ENCODE measurements at regions not wholly inside any gene's neighbourhood (a gene's known extent, or its start where the extent isn't known, plus 50 kb on each side); places are given as distances from the start of the nearest gene placed in this dataset.

DNA sequence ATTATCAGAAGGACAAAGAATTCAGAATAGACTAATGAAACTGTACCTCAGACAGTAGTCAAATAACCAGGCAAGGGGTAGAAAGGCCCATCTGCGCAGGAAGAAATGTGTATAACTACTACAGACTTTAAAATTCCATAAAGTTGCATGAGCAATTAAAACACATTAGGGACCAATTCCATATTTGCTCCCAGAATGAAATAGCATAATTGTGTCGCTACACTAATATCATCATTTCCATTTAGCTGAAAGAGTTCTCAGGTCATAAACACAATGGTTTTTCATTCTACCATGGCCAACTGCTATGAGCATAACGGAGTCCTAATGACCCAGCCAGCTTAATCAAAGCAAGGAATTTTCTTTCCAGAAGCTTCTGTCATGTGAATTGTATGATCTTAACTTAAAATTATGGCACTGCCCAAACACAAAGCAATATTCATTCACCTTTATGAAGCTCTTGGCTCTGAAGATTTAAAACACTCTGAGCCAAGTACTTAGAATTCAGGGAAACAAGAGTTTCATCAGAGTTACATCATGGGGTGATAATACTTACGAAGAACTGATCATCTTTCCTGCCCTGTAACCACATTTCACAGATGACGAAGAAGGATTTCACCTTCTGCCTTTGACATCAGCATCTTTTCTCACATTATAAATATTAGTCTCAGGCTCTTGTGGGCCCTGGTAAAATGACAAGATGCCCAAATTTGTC lies 98.1 kb upstream of the DOCK1 start:
- DNase-seq: no peak
- no peak for ATAC-seq
- Histone ChIP-seq H3K4me1 (no peaks in the 10 kb centered on the region), H3K27me3 (no peaks in the 10 kb centered on the region), H3K9me3 (no peaks in the 10 kb centered on the region), H3K4me3 (no peak overlapping the region), H3K36me3 (no peaks in the 10 kb centered on the region), H3K27ac (no peak overlapping the region)
- intact Hi-C loops (cut with DNase I): no loop called here
- no peak for TF ChIP-seq CTCF (IDR thresholded peaks at IDR 0.05)

- ATAC-seq (no peak), DNase-seq (no peak)
- Histone ChIP-seq H3K36me3 (no peaks in the 10 kb centered on the region), H3K9me3 (no peaks in the 10 kb centered on the region), H3K27ac (no peak overlapping the region), H3K4me1 (no peaks in the 10 kb centered on the region), H3K27me3 (no peaks in the 10 kb centered on the region), H3K4me3 (no peak overlapping the region)
- intact Hi-C loops (cut with DNase I): no loop called here
- TF ChIP-seq CTCF (IDR thresholded peaks at IDR 0.05): no peak
Measured at GRCh38 chr10:126808103-126808502, 97.1 kb upstream of the DOCK1 start.

- TF ChIP-seq CTCF (IDR thresholded peaks at IDR 0.05): no peak
- H3K36me3 ChIP-seq: no peaks in the 10 kb centered on the region
- H3K4me3 ChIP-seq: no peak overlapping the region
- intact Hi-C loops (cut with DNase I): no loop called here
- DNase-seq: no peak
- H3K27me3 ChIP-seq: no peaks in the 10 kb centered on the region
- no peak overlapping the region for H3K27ac ChIP-seq
- no peak for ATAC-seq
- no peaks in the 10 kb centered on the region for H3K4me1 ChIP-seq
- no peaks in the 10 kb centered on the region for H3K9me3 ChIP-seq
Measured at GRCh38 chr10:126813432-126813831, 91.8 kb upstream of the DOCK1 start.

DNA sequence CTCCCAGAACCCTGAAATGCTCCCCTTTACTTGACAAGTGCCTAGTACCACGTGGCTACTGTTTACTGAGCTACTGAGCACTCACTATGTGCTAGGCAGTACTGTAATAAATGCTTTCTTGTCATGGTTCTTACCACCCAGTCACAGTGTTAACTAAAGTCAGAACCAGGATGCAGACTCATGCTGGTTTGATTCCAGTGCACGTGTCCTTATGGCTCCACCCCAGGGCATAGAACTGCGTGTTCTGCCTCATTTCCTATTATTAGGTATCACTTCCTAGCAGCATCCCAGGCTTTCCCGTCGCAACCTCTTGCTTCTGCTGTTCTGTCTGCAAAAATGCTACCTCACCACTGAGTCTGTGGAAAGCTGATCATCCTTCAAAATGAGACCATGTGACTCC lies 71.7 kb upstream of the DOCK1 start:
- H3K27me3 ChIP-seq: no peaks in the 10 kb centered on the region
- TF ChIP-seq CTCF (IDR thresholded peaks at IDR 0.05): no peak
- no peaks in the 10 kb centered on the region for H3K36me3 ChIP-seq
- no peaks in the 10 kb centered on the region for H3K9me3 ChIP-seq
- H3K4me1 ChIP-seq: peaks cover 5% of the 10 kb centered on the region
- ATAC-seq (no peak), DNase-seq (no peak)
- no peak overlapping the region for H3K27ac ChIP-seq
- intact Hi-C loops (cut with DNase I): no loop called here
- no peak overlapping the region for H3K4me3 ChIP-seq

- intact Hi-C loops (cut with DNase I): no loop called here
- Histone ChIP-seq H3K27me3 (no peaks in the 10 kb centered on the region), H3K4me3 (no peak overlapping the region), H3K4me1 (peaks cover 11% of the 10 kb centered on the region), H3K9me3 (no peaks in the 10 kb centered on the region), H3K36me3 (no peaks in the 10 kb centered on the region), H3K27ac (no peak overlapping the region)
- no peak for TF ChIP-seq CTCF (IDR thresholded peaks at IDR 0.05)
- DNase-seq (no peak), ATAC-seq (no peak)
Measured at GRCh38 chr10:126836009-126836408, 69.2 kb upstream of the DOCK1 start.

DNA sequence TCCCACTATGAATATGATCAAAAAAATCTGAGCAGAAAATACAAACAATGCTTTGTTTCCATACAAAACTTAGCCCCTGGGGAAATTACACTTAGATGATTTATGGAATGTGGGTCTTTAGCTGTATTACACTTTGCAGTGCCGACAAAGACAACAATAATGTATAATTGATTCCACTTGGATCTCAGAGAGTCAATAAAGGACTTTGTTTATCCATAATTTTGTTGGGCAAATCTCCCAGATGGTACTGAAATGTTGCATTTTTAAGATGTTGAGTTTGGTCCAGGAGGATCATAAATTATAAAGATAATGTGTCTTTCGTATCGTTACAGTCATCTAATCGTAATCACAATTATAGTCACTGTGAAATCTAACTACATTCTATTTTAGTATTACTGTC lies 66.9 kb upstream of the DOCK1 start:
- ATAC-seq: no peak
- Histone ChIP-seq H3K4me3 (no peak overlapping the region), H3K9me3 (no peaks in the 10 kb centered on the region), H3K36me3 (no peaks in the 10 kb centered on the region), H3K27me3 (no peaks in the 10 kb centered on the region), H3K4me1 (peaks cover 11% of the 10 kb centered on the region), H3K27ac (no peak overlapping the region)
- TF ChIP-seq CTCF (IDR thresholded peaks at IDR 0.05): no peak
- DNase-seq: no peak
- intact Hi-C loops (cut with DNase I): no loop called here
